Chondrocyte (in vitro differentiated cells): ENCODE measurements at regions not wholly inside any gene's neighbourhood (a gene's known extent, or its start where the extent isn't known, plus 50 kb on each side); places are given as distances from the start of the nearest gene placed in this dataset.

Experiments used
- DNase-seq: peaks from one replicate; pipeline ENCODE4 v3.0.0; 2021; ENCODE audit warnings: mixed read lengths, low spot score
- H3K27ac Mint-ChIP-seq: one replicate; pipeline ENCODE4 v1.8.0; 2021; ENCODE audit warnings: mild to moderate bottlenecking, moderate library complexity, mixed read lengths; ENCODE audit not compliant: unreplicated experiment
- H3K27me3 Mint-ChIP-seq: 2 replicates; pipeline ENCODE4 v1.8.0; 2021; ENCODE audit warnings: low read depth, mixed read lengths
- H3K36me3 Mint-ChIP-seq: 2 replicates; pipeline ENCODE4 v1.8.0; 2021; ENCODE audit warnings: low read depth, mixed read lengths
- H3K4me1 Mint-ChIP-seq: 2 replicates; pipeline ENCODE4 v1.8.0; 2021; ENCODE audit warnings: low read depth, mild to moderate bottlenecking, mixed read lengths
- H3K4me3 Mint-ChIP-seq: one replicate; pipeline ENCODE4 v1.8.0; 2021; ENCODE audit warnings: mild to moderate bottlenecking, moderate library complexity, mixed read lengths; ENCODE audit not compliant: unreplicated experiment
- H3K9me3 Mint-ChIP-seq: 2 replicates; pipeline ENCODE4 v1.8.0; 2021; ENCODE audit warnings: low read depth, mixed read lengths
- TF ChIP-seq, protein P1 (sequence below): fragments of 200-600 bp; sonication (generic); IDR thresholded peaks from 2 replicates; pipeline ENCODE4 v1.5.0; 2021; ENCODE audit warnings: antibody characterized with exemption, mild to moderate bottlenecking, moderate library complexity

DNA sequence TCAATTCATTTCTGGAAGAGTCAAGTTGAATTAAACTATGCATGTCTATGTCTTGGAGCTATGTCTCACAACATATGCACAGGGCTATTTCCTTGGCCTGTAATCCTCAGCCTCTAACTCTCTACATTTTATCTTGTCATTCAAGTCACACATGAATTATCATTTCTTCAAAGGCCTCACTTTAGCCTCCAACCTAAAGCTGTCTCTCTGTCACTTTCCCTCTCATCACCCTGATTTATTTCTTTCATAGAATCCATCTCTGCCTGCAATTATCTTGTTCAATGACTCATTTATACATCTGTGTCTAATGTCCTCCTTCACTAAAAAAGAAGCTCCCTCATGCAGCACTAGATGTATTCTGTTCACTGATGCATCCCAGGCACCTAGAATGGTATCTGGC is 614.2 kb upstream of the REG3G start:
- Mint-ChIP-seq H3K27me3 (no peaks in the 10 kb centered on the region), H3K27ac (no peak overlapping the region), H3K4me1 (no peaks in the 10 kb centered on the region), H3K4me3 (no peak overlapping the region), H3K36me3 (no peaks in the 10 kb centered on the region), H3K9me3 (no peaks in the 10 kb centered on the region)
- no peak for DNase-seq
- TF ChIP-seq, protein P1, sequence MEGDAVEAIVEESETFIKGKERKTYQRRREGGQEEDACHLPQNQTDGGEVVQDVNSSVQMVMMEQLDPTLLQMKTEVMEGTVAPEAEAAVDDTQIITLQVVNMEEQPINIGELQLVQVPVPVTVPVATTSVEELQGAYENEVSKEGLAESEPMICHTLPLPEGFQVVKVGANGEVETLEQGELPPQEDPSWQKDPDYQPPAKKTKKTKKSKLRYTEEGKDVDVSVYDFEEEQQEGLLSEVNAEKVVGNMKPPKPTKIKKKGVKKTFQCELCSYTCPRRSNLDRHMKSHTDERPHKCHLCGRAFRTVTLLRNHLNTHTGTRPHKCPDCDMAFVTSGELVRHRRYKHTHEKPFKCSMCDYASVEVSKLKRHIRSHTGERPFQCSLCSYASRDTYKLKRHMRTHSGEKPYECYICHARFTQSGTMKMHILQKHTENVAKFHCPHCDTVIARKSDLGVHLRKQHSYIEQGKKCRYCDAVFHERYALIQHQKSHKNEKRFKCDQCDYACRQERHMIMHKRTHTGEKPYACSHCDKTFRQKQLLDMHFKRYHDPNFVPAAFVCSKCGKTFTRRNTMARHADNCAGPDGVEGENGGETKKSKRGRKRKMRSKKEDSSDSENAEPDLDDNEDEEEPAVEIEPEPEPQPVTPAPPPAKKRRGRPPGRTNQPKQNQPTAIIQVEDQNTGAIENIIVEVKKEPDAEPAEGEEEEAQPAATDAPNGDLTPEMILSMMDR: no peak

DNA sequence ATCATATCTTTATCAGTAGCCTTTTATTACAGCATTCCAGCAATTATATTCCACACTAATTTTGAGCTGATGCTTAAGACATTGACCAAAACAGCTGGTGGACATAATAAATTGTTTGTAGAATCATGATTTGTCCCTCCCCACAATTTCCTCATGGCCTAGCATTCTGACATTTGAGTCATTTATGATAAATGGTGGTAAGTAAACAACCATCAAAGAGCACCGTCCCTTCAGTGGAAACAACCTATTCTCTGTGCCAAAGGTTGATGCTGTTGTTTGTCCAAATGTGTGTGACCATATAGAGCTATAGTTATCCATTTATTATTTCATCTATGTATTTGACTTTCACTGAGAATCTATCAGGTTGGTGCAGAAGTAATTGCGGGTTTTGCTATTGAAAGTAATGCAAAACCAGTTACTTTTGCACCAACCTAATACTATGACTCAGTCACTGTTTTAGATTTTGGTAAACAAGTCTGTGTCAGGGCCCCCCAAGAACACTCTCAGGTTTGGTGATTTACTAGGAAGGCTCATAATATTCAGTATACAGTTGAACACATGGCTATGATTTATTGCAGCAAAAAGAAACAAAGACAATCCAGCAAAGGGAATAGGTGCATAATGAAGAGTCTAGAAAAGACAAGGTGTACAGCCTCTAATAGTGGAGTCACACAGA is 608.7 kb upstream of the REG3G start:
- Mint-ChIP-seq H3K4me3 (no peak overlapping the region), H3K27ac (no peak overlapping the region), H3K4me1 (no peaks in the 10 kb centered on the region), H3K27me3 (no peaks in the 10 kb centered on the region), H3K36me3 (no peaks in the 10 kb centered on the region), H3K9me3 (no peaks in the 10 kb centered on the region)
- TF ChIP-seq, protein P1: no peak
- DNase-seq: no peak

DNA sequence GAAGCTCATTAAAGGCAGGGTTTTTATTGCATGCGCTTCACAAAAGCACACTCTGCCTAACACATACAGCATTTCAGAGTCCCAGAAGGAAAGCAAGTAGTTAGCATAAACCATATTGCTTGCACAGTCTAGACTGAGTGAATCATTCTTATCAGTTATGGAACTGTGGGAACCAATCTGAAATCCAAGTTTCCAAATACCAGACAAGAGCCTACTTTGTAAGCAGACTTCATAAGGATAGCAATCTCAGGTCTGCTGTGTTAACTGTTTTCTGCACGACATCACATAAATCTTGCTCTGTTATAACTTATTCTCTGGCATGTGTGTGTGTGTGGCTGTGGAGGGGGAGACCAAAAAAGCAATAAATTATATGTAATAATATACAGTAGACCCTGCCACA is 608.1 kb upstream of the REG3G start:
- Mint-ChIP-seq H3K9me3 (no peaks in the 10 kb centered on the region), H3K27ac (no peak overlapping the region), H3K27me3 (no peaks in the 10 kb centered on the region), H3K36me3 (no peaks in the 10 kb centered on the region), H3K4me1 (no peaks in the 10 kb centered on the region), H3K4me3 (no peak overlapping the region)
- DNase-seq: no peak
- TF ChIP-seq, protein P1: no peak

DNA sequence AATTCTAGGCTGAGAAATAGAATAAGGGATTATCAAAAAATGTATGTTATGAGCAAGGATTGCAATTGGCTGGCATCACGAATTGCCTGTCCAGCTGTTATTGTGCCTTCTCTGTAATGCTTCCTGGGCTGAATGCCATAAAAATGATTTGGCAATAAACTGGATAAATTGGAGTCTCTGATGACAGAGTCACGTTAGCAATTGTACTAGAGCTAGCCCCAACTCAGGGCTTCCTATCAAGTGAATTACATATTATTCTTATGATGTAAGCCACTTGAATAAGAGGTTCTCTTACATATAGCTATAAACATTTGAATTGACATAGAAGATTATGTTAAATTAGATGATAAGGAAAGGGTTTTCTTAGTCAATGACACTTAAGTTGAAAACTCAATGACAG is 607.5 kb upstream of the REG3G start:
- H3K9me3 Mint-ChIP-seq: no peaks in the 10 kb centered on the region
- no peak overlapping the region for H3K27ac Mint-ChIP-seq
- no peak for DNase-seq
- no peak overlapping the region for H3K4me3 Mint-ChIP-seq
- no peaks in the 10 kb centered on the region for H3K4me1 Mint-ChIP-seq
- TF ChIP-seq, protein P1: no peak
- no peaks in the 10 kb centered on the region for H3K27me3 Mint-ChIP-seq
- H3K36me3 Mint-ChIP-seq: no peaks in the 10 kb centered on the region

DNA sequence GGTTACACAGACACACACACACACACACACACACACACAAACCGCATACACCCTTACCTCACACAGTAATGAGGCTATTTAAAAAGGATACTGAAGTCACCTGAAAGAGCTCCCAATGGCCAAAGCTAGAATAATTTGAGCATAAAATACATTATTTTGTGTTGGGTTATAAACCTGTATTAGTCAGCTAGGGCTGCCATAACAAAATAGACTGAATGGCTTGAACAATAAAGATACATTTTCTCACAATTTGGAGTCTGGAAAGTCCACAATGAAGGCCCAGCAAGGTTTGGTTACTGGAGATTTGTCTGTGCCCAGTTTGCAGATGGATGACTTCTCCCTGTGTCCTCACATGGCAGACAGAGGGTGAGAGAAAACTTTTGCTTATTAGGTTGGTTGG is 605.4 kb upstream of the REG3G start:
- Mint-ChIP-seq H3K4me3 (no peak overlapping the region), H3K9me3 (no peaks in the 10 kb centered on the region), H3K27ac (no peak overlapping the region), H3K36me3 (no peaks in the 10 kb centered on the region), H3K27me3 (no peaks in the 10 kb centered on the region), H3K4me1 (no peaks in the 10 kb centered on the region)
- TF ChIP-seq, protein P1: no peak
- DNase-seq: no peak
